Fibroblast of mammary gland (primary cell): ENCODE measurements at regions not wholly inside any gene's neighbourhood (a gene's known extent, or its start where the extent isn't known, plus 50 kb on each side); places are given as distances from the start of the nearest gene placed in this dataset.

Source experiments
- DNase-seq: peaks from one replicate; pipeline ENCODE4 v3.0.0-alpha.2; 2010; ENCODE audit warnings: low read depth
- H3K4me3 ChIP-seq: 2 replicates; pipeline ENCODE4 v1.5.1; 2011; ENCODE audit warnings: low read depth, mild to moderate bottlenecking, low read length, moderate library complexity; ENCODE audit not compliant: control insufficient read depth
- TF ChIP-seq, protein P1 (sequence below): conservative IDR thresholded peaks from 2 replicates; pipeline ENCODE4 v1.5.1; 2011; ENCODE audit warnings: low read depth, low read length, inconsistent platforms; ENCODE audit not compliant: control insufficient read depth, insufficient read depth

DNA sequence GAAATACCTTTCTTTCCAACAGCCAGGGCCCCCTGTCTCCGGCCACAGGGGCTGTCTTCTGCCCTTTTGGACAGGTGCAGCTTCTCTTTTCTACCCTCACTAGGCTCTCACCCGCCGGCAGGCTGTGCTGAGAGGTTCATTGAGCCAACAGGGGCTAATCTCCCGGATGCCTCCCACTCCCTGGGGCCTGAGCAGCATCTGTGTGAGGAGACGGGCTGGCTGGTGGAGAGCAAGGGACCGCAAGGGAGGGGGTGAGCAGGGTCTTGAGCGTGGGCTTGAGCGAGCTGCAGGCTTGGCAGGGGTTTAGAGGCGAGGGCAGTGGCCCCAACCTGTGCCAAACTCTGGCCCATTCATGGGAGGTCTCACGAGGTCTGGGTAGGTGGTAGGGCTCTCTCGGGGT is 56.5 kb upstream of the CST7 start:
- DNase-seq, result no peak
- TF ChIP-seq, protein P1, sequence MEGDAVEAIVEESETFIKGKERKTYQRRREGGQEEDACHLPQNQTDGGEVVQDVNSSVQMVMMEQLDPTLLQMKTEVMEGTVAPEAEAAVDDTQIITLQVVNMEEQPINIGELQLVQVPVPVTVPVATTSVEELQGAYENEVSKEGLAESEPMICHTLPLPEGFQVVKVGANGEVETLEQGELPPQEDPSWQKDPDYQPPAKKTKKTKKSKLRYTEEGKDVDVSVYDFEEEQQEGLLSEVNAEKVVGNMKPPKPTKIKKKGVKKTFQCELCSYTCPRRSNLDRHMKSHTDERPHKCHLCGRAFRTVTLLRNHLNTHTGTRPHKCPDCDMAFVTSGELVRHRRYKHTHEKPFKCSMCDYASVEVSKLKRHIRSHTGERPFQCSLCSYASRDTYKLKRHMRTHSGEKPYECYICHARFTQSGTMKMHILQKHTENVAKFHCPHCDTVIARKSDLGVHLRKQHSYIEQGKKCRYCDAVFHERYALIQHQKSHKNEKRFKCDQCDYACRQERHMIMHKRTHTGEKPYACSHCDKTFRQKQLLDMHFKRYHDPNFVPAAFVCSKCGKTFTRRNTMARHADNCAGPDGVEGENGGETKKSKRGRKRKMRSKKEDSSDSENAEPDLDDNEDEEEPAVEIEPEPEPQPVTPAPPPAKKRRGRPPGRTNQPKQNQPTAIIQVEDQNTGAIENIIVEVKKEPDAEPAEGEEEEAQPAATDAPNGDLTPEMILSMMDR, result no peak
- H3K4me3 ChIP-seq, result no peak overlapping the region

- TF ChIP-seq, protein P1, result no peak
- DNase-seq, result no peak
- H3K4me3 ChIP-seq, result no peak overlapping the region
Observed at GRCh38 chr20:24892931-24893330, 56.1 kb upstream of the CST7 start.

DNA sequence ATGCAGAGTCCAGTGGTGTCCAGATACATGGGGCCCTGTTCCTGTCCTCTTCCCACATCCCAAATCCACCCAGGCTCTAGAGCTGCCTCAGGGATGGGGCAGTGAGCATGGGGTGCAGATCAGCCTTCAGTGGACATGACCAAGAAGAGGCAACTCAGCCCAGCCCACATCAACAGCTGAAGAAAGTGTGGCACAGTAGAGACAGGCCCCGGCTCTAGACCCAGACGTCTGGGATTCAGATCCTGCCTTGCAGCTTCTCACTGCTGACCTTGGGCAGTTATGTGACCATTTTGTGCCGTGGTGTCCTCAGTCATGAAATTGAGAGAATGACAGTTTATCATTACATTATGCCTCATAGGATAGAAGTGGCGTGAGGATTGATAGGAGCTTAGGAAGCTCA is 54.6 kb upstream of the CST7 start:
- H3K4me3 ChIP-seq, result no peak overlapping the region
- DNase-seq, result no peak
- TF ChIP-seq, protein P1, result no peak

- TF ChIP-seq, protein P1, result no peak
- H3K4me3 ChIP-seq, result no peak overlapping the region
- DNase-seq, result no peak
Observed at GRCh38 chr20:24894967-24895366, 54.1 kb upstream of the CST7 start.

GRCh38 chr20:24895431-24895830 is 53.6 kb upstream of the CST7 start:
- H3K4me3 ChIP-seq, result no peak overlapping the region
- TF ChIP-seq, protein P1, result no peak
- no peak for DNase-seq

- no peak overlapping the region for H3K4me3 ChIP-seq
- TF ChIP-seq, protein P1, result no peak
- no peak for DNase-seq
Observed at GRCh38 chr20:24895898-24896658, 53.0 kb upstream of the CST7 start.
